Ovary (tissue), 7 donors: ENCODE measurements at regions not wholly inside any gene's neighbourhood (a gene's known extent, or its start where the extent isn't known, plus 50 kb on each side); places are given as distances from the start of the nearest gene placed in this dataset.

Experiments
- DNase-seq, 5 donors: peaks; one replicate each; pipeline ENCODE4 v3.0.0-alpha.2; 2019 to 2020
- H3K27ac ChIP-seq, 2 donors: fragments of 200-600 bp; one replicate each; pipeline versions ENCODE4 v1.5.1 to v1.8.0; 2019 to 2022
- H3K27me3 ChIP-seq: fragments of 200-600 bp; one replicate; pipeline ENCODE4 v1.8.0; 2022
- H3K36me3 ChIP-seq: fragments of 200-600 bp; sonication (generic); one replicate; pipeline ENCODE4 v1.5.1; 2019
- H3K4me1 ChIP-seq: one replicate; pipeline ENCODE4 v1.8.1; 2013; ENCODE audit warnings: mild to moderate bottlenecking, moderate library complexity; ENCODE audit not compliant: insufficient read depth
- H3K4me3 ChIP-seq: fragments of 200-600 bp; sonication (generic); one replicate; pipeline ENCODE4 v1.5.1; 2017
- H3K9me3 ChIP-seq, 2 donors: fragments of 200-600 bp in 1 of 2; sonication (generic) in 1 of 2; one replicate each; pipeline versions ENCODE4 v1.5.1 to v1.8.1; 2013 to 2019; ENCODE audit warnings: mild to moderate bottlenecking in 1 of 2, moderate library complexity in 1 of 2
- EP300 ChIP-seq: sonication (generic); formaldehyde crosslinking; IDR thresholded peaks from one replicate; pipeline ENCODE4 v1.6.1; 2017; ENCODE audit warnings: antibody characterized with exemption
- POLR2A ChIP-seq: fragments of 450-650 bp; IDR thresholded peaks from one replicate; pipeline ENCODE4 v1.6.1; 2017; ENCODE audit warnings: antibody characterized with exemption, mild to moderate bottlenecking, moderate library complexity
- WGBS, 3 donors: extraction: QIAGEN DNeasy Blood & Tissue Kit in 1 of 3; methylation state at CpG; one replicate each; pipeline versions ENCODE4 v1.1.5 to v1.1.7; 2013 to 2017; 5-methylcytosine and 5-hydroxymethylcytosine counted together
- intact Hi-C, 4 donors: fragments of 100-400 bp; cut with DNase I; formaldehyde crosslinking; loops; one replicate each; pipeline versions ENCODE4 v1.11.0 to v1.15.1; 2022 to 2023
- TF ChIP-seq, protein P1 (sequence below), 3 donors: fragments of 450-650 bp in 2 of 3; fragments of 200-600 bp in 1 of 3; IDR thresholded peaks; one replicate each; pipeline versions ENCODE4 v1.5.1 to v1.8.0; 2016 to 2022; ENCODE audit warnings: antibody characterized with exemption in 3 of 3, mild to moderate bottlenecking in 1 of 3
- donor health status: DM: no; HTN: no; CAD: no; lungs with moderate emphysema.
- donor health status: DM: no; HTN: no; CAD: no.
- donor health status: Bipolar disorder and iron deficiency.
- donor health status: DM: no; HTN: no; CAD: no.
- donor health status: DM: yes; HTN: yes; CAD: no.

GRCh38 chr3:48082580-48083184, 66.5 kb upstream of the MAP4 start:
- TF ChIP-seq, protein P1, sequence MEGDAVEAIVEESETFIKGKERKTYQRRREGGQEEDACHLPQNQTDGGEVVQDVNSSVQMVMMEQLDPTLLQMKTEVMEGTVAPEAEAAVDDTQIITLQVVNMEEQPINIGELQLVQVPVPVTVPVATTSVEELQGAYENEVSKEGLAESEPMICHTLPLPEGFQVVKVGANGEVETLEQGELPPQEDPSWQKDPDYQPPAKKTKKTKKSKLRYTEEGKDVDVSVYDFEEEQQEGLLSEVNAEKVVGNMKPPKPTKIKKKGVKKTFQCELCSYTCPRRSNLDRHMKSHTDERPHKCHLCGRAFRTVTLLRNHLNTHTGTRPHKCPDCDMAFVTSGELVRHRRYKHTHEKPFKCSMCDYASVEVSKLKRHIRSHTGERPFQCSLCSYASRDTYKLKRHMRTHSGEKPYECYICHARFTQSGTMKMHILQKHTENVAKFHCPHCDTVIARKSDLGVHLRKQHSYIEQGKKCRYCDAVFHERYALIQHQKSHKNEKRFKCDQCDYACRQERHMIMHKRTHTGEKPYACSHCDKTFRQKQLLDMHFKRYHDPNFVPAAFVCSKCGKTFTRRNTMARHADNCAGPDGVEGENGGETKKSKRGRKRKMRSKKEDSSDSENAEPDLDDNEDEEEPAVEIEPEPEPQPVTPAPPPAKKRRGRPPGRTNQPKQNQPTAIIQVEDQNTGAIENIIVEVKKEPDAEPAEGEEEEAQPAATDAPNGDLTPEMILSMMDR (IDR thresholded peaks at IDR 0.05) = no peak
- no peak for TF ChIP-seq EP300
- no peak for TF ChIP-seq POLR2A
- Histone ChIP-seq H3K36me3 (no peaks in the 10 kb centered on the region), H3K4me3 (no peak overlapping the region), H3K4me1 (peaks cover 3% of the 10 kb centered on the region), H3K27me3 (no peaks in the 10 kb centered on the region), H3K9me3 (no peaks in the 10 kb centered on the region), H3K27ac (no peak overlapping the region)
- intact Hi-C loops = loop anchor here in 1 of 4 donors (10.0 kb wide), 1 partner anchor 48 kb away; no protein-coding TSS in a partner anchor
- WGBS, 3 donors = 81 to 94% (median 92%) methylated on average over 4 of the region's 4 CpGs
- no peak for DNase-seq

DNA sequence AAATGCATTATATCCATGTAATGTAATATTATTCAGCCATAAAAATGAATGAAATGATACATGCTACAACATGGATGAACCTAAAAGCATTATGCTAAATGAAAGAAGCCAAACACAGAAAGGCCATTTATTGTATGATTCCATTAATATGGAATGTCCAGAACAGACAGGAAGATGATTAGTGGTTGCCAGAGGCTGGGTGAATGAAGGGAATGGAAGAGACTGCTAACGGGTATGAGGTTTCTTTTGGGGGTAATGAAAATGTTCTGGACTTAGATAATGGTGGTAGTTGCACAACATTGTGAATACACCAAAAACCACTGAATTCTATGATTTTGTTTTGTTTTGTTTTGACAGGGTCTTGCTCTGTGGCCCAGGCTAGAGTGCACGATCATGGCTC, 61.6 kb upstream of the MAP4 start:
- Histone ChIP-seq H3K27ac (no peak overlapping the region), H3K36me3 (no peaks in the 10 kb centered on the region), H3K9me3 (no peaks in the 10 kb centered on the region), H3K4me1 (peaks cover 5% of the 10 kb centered on the region), H3K27me3 (no peaks in the 10 kb centered on the region), H3K4me3 (no peak overlapping the region)
- intact Hi-C loops = no loop called here
- DNase-seq = no peak
- 44 to 69% (median 47%) methylated on average over 2 of the region's 2 CpGs for WGBS, 3 donors
- TF ChIP-seq EP300 (no peak), POLR2A (no peak)
- TF ChIP-seq, protein P1 (IDR thresholded peaks at IDR 0.05) = no peak

DNA sequence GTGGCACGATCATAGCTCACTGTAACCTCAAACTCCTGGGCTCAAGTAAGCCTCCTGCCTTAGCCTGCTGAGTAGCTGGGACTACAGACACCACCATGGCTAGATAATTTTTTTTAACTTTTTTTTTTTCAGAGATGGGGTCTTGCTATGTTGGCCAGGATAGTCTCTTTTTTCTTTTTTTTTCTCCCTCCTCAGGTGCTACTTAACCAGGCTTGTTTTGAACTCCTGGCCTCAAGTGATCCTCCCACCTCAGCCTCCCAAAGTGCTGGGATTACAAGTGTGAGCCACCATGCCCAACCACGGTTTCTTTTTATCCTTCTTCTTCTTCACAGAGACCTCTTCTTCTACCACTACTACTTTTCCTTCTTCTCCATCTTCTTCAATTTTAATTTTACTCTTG, 53.8 kb upstream of the MAP4 start:
- Histone ChIP-seq H3K27ac (no peak overlapping the region), H3K9me3 (no peaks in the 10 kb centered on the region), H3K4me1 (peaks cover 7% of the 10 kb centered on the region), H3K4me3 (no peak overlapping the region), H3K27me3 (no peaks in the 10 kb centered on the region), H3K36me3 (no peaks in the 10 kb centered on the region)
- 96 to 99% (median 97%) methylated on average over 2 of the region's 2 CpGs for WGBS, 3 donors
- no peak for DNase-seq
- TF ChIP-seq, protein P1 (IDR thresholded peaks at IDR 0.05) = no peak
- TF ChIP-seq POLR2A (no peak), EP300 (no peak)
- intact Hi-C loops = no loop called here

DNA sequence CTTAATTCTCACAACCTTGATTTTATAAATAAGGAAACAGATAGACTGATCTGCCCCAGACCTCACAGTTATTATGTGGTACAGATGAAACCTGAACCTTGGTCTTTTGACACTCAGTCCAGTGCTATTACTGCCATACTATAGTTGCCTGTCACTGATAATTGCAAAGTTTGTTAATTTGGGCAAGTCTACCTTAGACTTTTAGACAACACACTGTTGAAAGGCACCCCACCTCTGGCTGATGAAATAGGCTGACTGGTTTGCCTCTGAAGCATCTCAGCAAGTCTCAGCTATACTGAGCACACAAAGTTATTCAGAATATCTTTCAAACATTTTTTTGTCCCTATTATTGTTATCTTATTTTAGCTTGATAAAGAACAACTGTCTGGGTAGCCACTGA, 53.1 kb upstream of the MAP4 start:
- TF ChIP-seq EP300 (no peak), POLR2A (no peak)
- TF ChIP-seq, protein P1 (IDR thresholded peaks at IDR 0.05) = no peak
- no peak overlapping the region for H3K4me3 ChIP-seq
- no peaks in the 10 kb centered on the region for H3K36me3 ChIP-seq
- no peak overlapping the region for H3K27ac ChIP-seq
- intact Hi-C loops = loop anchor here in 1 of 4 donors (10.0 kb wide), 1 partner anchor 685 kb away; the partner anchor contains the start of gene PTPN23
- no peak for DNase-seq
- H3K9me3 ChIP-seq = no peaks in the 10 kb centered on the region
- H3K4me1 ChIP-seq = peaks cover 7% of the 10 kb centered on the region
- H3K27me3 ChIP-seq = no peaks in the 10 kb centered on the region
